ENCODE measurements at regions not wholly inside any gene's neighbourhood (a gene's known extent, or its start where the extent isn't known, plus 50 kb on each side); places are given as distances from the start of the nearest gene placed in this dataset.

DNA sequence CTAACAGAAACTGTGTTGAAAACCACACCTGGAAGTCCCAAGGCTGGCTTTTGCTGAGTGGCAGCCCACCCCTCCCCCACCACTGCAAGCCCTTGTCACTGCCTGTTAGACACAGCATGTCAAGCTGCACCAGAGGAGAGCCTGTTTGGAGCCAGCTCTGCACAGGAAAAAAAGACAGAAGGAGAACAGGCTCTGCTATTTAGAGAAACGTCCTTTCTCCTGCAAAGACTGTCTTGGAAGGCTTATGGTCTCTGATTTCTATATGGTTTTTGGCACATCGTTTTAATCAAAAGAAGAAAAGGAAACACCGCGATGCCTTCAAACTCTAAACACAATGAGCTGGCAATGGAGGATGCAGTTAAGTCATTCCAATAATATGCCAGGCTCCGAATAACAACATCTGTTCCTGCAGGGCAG lies 275.5 kb downstream of the MAP2K4 start:
- H3K23ac ChIP-seq (ENCODE audit: insufficient read length, low read depth, low read length): no peak overlapping the region
- H3K27me3 Mint-ChIP-seq (ENCODE audit: low read depth): no peaks in the 10 kb centered on the region
- H3K18ac ChIP-seq (ENCODE audit: insufficient read length, low read depth, low read length): no peak overlapping the region
- H3K4me1 Mint-ChIP-seq: peaks cover 19 to 26% of the 10 kb centered on the region in 2 experiments
- TF ChIP-seq, protein P1, sequence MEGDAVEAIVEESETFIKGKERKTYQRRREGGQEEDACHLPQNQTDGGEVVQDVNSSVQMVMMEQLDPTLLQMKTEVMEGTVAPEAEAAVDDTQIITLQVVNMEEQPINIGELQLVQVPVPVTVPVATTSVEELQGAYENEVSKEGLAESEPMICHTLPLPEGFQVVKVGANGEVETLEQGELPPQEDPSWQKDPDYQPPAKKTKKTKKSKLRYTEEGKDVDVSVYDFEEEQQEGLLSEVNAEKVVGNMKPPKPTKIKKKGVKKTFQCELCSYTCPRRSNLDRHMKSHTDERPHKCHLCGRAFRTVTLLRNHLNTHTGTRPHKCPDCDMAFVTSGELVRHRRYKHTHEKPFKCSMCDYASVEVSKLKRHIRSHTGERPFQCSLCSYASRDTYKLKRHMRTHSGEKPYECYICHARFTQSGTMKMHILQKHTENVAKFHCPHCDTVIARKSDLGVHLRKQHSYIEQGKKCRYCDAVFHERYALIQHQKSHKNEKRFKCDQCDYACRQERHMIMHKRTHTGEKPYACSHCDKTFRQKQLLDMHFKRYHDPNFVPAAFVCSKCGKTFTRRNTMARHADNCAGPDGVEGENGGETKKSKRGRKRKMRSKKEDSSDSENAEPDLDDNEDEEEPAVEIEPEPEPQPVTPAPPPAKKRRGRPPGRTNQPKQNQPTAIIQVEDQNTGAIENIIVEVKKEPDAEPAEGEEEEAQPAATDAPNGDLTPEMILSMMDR (conservative IDR thresholded peaks at IDR 0.05): no peak
- no peak overlapping the region for H2BK15ac ChIP-seq (ENCODE audit: low read depth, low read length)
- H4K91ac ChIP-seq (ENCODE audit: insufficient read length, low read depth, low read length): no peak overlapping the region
- no peak overlapping the region for H2BK12ac ChIP-seq (ENCODE audit: insufficient read length, low read depth, low read length)
- no peaks in the 10 kb centered on the region for H3K27me3 ChIP-seq (ENCODE audit: insufficient read depth, low read length)
- no peak overlapping the region for H3K14ac ChIP-seq (ENCODE audit: insufficient read depth, low read length)
- no peak overlapping the region for H4K5ac ChIP-seq (ENCODE audit: insufficient read length, low read depth, low read length)
- H2AFZ ChIP-seq (ENCODE audit: low read length): no peak overlapping the region
- no peaks in the 10 kb centered on the region; a peak in 1 of 5 replicates for H3K9me3 Mint-ChIP-seq
- H3T11ph ChIP-seq (ENCODE audit: low read length): no peak overlapping the region
- WGBS (ENCODE audit: extremely low coverage, insufficient read length, low lambda C conversion rate): no CpG with 5 or more reads among the region's 5 CpGs
- H3K79me2 ChIP-seq (ENCODE audit: insufficient read depth, low read length): no peaks in the 10 kb centered on the region
- no peak overlapping the region for H3K4me2 ChIP-seq (ENCODE audit: insufficient read depth, insufficient read length, low read length)
- H3K27ac Mint-ChIP-seq: no peak overlapping the region
- no peak overlapping the region for H3K56ac ChIP-seq (ENCODE audit: insufficient read length, low read depth, low read length)
- DNase-seq: peak; percentile 46
- H4K8ac ChIP-seq (replicated peaks; ENCODE audit: insufficient read length, low read depth, low read length): no peak overlapping the region
- H3K9ac ChIP-seq (ENCODE audit: extremely low read depth, insufficient read length, low read length): no peak overlapping the region
- H3K36me3 Mint-ChIP-seq (ENCODE audit: insufficient read depth in 1 of 3, low read depth in 3 of 3): 0 out of 7 replicates have a peak, but pooled peaks cover 0 to 1% (median 0%) of the 10 kb centered on the region in 3 experiments
- H4K20me1 ChIP-seq (ENCODE audit: control insufficient read depth, insufficient read depth, insufficient read length): no peaks in the 10 kb centered on the region
- no peaks in the 10 kb centered on the region for H3K9me3 ChIP-seq (ENCODE audit: control insufficient read depth, low read depth, low read length)
- H3K4me3 Mint-ChIP-seq: no peak overlapping the region
- H2BK5ac ChIP-seq (ENCODE audit: insufficient read length, low read length): no peak overlapping the region
- H3K79me1 ChIP-seq (ENCODE audit: insufficient read depth, low read depth, low read length, poor library complexity, severe bottlenecking): no peaks in the 10 kb centered on the region
- H3K27ac ChIP-seq (ENCODE audit: insufficient read length, low read depth, low read length): no peak overlapping the region
- H3K4ac ChIP-seq (ENCODE audit: low read depth, low read length): no peak overlapping the region
- H3K23me2 ChIP-seq (ENCODE audit: insufficient read length, low read depth, low read length, poor library complexity, severe bottlenecking): no peaks in the 10 kb centered on the region
- H2AK5ac ChIP-seq (ENCODE audit: insufficient read length, low read length): no peak overlapping the region
- no peak overlapping the region for H2BK120ac ChIP-seq (ENCODE audit: low read depth, low read length, poor library complexity, severe bottlenecking)
- no peaks in the 10 kb centered on the region for H3K4me1 ChIP-seq (ENCODE audit: insufficient read depth, low read length)
- H2BK20ac ChIP-seq (ENCODE audit: low read depth, low read length, poor library complexity, severe bottlenecking): no peak overlapping the region

Measured in H9 (cell line).